ENCODE measurements at regions not wholly inside any gene's neighbourhood (a gene's known extent, or its start where the extent isn't known, plus 50 kb on each side); places are given as distances from the start of the nearest gene placed in this dataset.

GRCh38 chr10:111970111-111970510 lies 213.5 kb downstream of the GPAM start:
- no peak for DNase-seq (ENCODE audit: low read depth in 2 of 3, low spot score in 2 of 3)

GRCh38 chr10:111972109-111972508 lies 211.5 kb downstream of the GPAM start:
- DNase-seq (ENCODE audit: low read depth in 2 of 3, low spot score in 2 of 3): no peak

- DNase-seq (ENCODE audit: low read depth in 2 of 3, low spot score in 2 of 3): no peak
Measured at GRCh38 chr10:111973306-111973705, 210.3 kb downstream of the GPAM start.

GRCh38 chr10:111973826-111974225 lies 209.7 kb downstream of the GPAM start:
- no peak for DNase-seq (ENCODE audit: low read depth in 2 of 3, low spot score in 2 of 3)

- no peak for DNase-seq (ENCODE audit: low read depth in 2 of 3, low spot score in 2 of 3)
Measured at GRCh38 chr10:111974325-111974724, 209.2 kb downstream of the GPAM start.

GRCh38 chr10:111976557-111976956 lies 207.0 kb downstream of the GPAM start:
- DNase-seq (ENCODE audit: low read depth in 2 of 3, low spot score in 2 of 3): no peak

- no peak for DNase-seq (ENCODE audit: low read depth in 2 of 3, low spot score in 2 of 3)
Measured at GRCh38 chr10:111984057-111984456, 199.5 kb downstream of the GPAM start.

GRCh38 chr10:111986079-111986478 lies 197.5 kb downstream of the GPAM start:
- DNase-seq (ENCODE audit: low read depth in 2 of 3, low spot score in 2 of 3): no peak

GRCh38 chr10:111988646-111989045 lies 194.9 kb downstream of the GPAM start:
- DNase-seq (ENCODE audit: low read depth in 2 of 3, low spot score in 2 of 3): no peak

- no peak for DNase-seq (ENCODE audit: low read depth in 2 of 3, low spot score in 2 of 3)
Measured at GRCh38 chr10:111989136-111989911, 194.2 kb downstream of the GPAM start.

GRCh38 chr10:111990734-111991133 lies 192.8 kb downstream of the GPAM start:
- DNase-seq (ENCODE audit: low read depth in 2 of 3, low spot score in 2 of 3): no peak

GRCh38 chr10:111993321-111993720 lies 190.2 kb downstream of the GPAM start:
- DNase-seq (ENCODE audit: low read depth in 2 of 3, low spot score in 2 of 3): no peak

- no peak for DNase-seq (ENCODE audit: low read depth in 2 of 3, low spot score in 2 of 3)
Measured at GRCh38 chr10:111993872-111994426, 189.6 kb downstream of the GPAM start.

- no peak for DNase-seq (ENCODE audit: low read depth in 2 of 3, low spot score in 2 of 3)
Measured at GRCh38 chr10:111996103-111996502, 187.5 kb downstream of the GPAM start.

- DNase-seq (ENCODE audit: low read depth in 2 of 3, low spot score in 2 of 3): no peak
Measured at GRCh38 chr10:111998728-111999127, 184.8 kb downstream of the GPAM start.

GRCh38 chr10:111999205-111999914 lies 184.2 kb downstream of the GPAM start:
- no peak for DNase-seq (ENCODE audit: low read depth in 2 of 3, low spot score in 2 of 3)

- DNase-seq (ENCODE audit: low read depth in 2 of 3, low spot score in 2 of 3): no peak
Measured at GRCh38 chr10:111999915-112000302, 183.7 kb downstream of the GPAM start.

GRCh38 chr10:112000466-112000865 lies 183.1 kb downstream of the GPAM start:
- no peak for DNase-seq (ENCODE audit: low read depth in 2 of 3, low spot score in 2 of 3)

GRCh38 chr10:112002206-112002605 lies 181.4 kb downstream of the GPAM start:
- no peak for DNase-seq (ENCODE audit: low read depth in 2 of 3, low spot score in 2 of 3)

- DNase-seq (ENCODE audit: low read depth in 2 of 3, low spot score in 2 of 3): no peak
Measured at GRCh38 chr10:112004075-112004474, 179.5 kb downstream of the GPAM start.

- DNase-seq (ENCODE audit: low read depth in 2 of 3, low spot score in 2 of 3): no peak
Measured at GRCh38 chr10:112005044-112005443, 178.5 kb downstream of the GPAM start.

GRCh38 chr10:112006407-112006806 lies 177.2 kb downstream of the GPAM start:
- DNase-seq (ENCODE audit: low read depth in 2 of 3, low spot score in 2 of 3): no peak
